ENCODE measurements at regions not wholly inside any gene's neighbourhood (a gene's known extent, or its start where the extent isn't known, plus 50 kb on each side); places are given as distances from the start of the nearest gene placed in this dataset.

DNA sequence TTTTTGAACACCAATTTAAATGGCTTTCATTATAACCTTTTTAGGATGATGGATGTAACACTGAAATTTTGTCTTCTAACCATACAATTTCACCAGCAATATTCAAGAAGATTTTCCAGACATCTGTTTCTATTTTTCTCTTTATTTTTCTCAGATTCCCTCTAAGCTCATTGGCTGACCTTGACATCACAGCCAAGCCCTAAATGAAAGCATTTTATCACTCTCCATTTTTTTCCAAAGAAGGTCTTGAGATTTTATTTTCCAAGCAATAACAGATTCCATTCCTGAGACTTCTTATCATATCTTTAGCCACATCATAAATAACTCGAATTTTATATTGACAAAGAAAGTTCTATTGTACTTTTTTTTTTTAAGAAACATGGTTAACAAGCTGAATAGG is 392.6 kb upstream of the THBS1 start:
- TF ChIP-seq, protein P1, sequence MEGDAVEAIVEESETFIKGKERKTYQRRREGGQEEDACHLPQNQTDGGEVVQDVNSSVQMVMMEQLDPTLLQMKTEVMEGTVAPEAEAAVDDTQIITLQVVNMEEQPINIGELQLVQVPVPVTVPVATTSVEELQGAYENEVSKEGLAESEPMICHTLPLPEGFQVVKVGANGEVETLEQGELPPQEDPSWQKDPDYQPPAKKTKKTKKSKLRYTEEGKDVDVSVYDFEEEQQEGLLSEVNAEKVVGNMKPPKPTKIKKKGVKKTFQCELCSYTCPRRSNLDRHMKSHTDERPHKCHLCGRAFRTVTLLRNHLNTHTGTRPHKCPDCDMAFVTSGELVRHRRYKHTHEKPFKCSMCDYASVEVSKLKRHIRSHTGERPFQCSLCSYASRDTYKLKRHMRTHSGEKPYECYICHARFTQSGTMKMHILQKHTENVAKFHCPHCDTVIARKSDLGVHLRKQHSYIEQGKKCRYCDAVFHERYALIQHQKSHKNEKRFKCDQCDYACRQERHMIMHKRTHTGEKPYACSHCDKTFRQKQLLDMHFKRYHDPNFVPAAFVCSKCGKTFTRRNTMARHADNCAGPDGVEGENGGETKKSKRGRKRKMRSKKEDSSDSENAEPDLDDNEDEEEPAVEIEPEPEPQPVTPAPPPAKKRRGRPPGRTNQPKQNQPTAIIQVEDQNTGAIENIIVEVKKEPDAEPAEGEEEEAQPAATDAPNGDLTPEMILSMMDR (IDR thresholded peaks at IDR 0.05; ENCODE audit: insufficient read depth, low read length, poor library complexity, severe bottlenecking) = no peak
- no peaks in the 10 kb centered on the region for H3K27me3 ChIP-seq (ENCODE audit: control insufficient read depth, insufficient read depth, low read length)

DNA sequence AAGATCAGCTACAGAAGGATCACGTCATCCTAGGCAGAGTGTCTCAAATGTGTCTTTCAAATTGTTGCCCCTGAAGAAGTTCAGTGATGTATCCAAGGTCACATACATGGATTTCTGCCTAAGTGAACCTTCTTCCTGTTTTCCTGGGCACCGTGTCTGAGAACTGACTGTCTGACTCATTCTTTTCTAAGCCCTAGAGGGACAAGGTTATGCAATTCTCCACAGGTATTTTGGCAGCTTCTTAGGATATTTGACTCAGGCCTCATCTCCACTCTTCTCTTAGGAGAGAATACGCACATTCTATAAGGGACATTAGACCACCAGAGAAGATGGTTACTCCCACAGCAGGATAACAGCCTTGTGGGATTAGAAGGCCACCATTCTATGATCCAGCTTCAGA is 391.9 kb upstream of the THBS1 start:
- H3K4me3 ChIP-seq (ENCODE audit: low read depth, low read length) = no peak overlapping the region
- peak; percentile 79 for DNase-seq (ENCODE audit: low read depth)
- no peaks in the 10 kb centered on the region for H3K36me3 ChIP-seq (ENCODE audit: control insufficient read depth, insufficient read depth, low read length)

More for the DNA sequence above, 392.6 kb upstream of the THBS1 start:
- Histone ChIP-seq H3K36me3 (ENCODE audit: control insufficient read depth, insufficient read depth, low read length) (no peaks in the 10 kb centered on the region), H3K4me3 (ENCODE audit: low read depth, low read length) (no peak overlapping the region)
- no peak for DNase-seq (ENCODE audit: low read depth)

DNA sequence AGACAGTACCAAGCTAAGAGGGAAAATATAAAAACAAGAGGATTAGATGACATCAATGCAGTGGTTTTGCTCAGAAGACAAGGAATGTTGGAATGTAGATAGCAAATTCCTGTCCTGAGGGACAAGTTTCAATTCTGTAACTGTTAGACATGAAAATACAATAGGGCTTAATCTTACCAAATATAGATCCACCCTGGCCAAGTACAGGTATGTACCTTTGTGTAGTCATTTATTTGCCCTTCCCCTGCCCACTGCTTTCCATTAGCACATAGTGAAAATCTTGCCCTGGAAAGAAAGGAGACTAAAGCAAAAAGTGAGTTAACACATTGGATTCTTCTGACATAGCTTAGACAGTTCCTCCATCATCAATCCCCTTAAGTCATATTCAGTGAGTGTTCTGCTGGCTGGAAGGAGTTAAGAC is 389.0 kb upstream of the THBS1 start:
- no peaks in the 10 kb centered on the region for H3K27me3 ChIP-seq (ENCODE audit: control insufficient read depth, insufficient read depth, low read length)
- peak; percentile 35 for DNase-seq (ENCODE audit: low read depth)
- TF ChIP-seq, protein P1 (IDR thresholded peaks at IDR 0.05; ENCODE audit: insufficient read depth, low read length, poor library complexity, severe bottlenecking) = no peak
- no peaks in the 10 kb centered on the region for H3K36me3 ChIP-seq (ENCODE audit: control insufficient read depth, insufficient read depth, low read length)
- no peak overlapping the region for H3K4me3 ChIP-seq (ENCODE audit: low read depth, low read length)

More for the DNA sequence above, 391.9 kb upstream of the THBS1 start:
- H3K27me3 ChIP-seq (ENCODE audit: control insufficient read depth, insufficient read depth, low read length) = no peaks in the 10 kb centered on the region
- TF ChIP-seq, protein P1 (IDR thresholded peaks at IDR 0.05; ENCODE audit: insufficient read depth, low read length, poor library complexity, severe bottlenecking) = no peak

DNA sequence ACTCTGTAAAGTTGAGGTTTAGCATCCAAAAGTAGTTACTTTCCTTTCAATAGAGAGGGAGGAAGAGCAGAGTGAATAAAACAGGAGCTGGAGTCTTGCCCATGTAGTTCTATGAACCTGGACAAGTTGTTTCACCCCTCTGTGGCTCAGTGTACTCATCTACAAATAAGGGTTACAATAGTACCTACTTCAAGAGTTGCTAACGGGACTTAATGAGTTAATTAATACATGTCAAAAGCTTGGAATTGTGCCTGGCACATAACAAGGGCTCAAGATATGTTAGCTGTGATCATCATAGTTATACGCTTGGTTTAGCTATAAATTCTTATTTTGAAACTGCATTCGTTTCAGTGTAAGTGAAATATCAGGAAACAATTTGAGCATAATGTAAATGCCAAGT is 388.5 kb upstream of the THBS1 start:
- Histone ChIP-seq H3K36me3 (ENCODE audit: control insufficient read depth, insufficient read depth, low read length) (no peaks in the 10 kb centered on the region), H3K27me3 (ENCODE audit: control insufficient read depth, insufficient read depth, low read length) (no peaks in the 10 kb centered on the region), H3K4me3 (ENCODE audit: low read depth, low read length) (no peak overlapping the region)
- DNase-seq (ENCODE audit: low read depth) = no peak
- TF ChIP-seq, protein P1 (IDR thresholded peaks at IDR 0.05; ENCODE audit: insufficient read depth, low read length, poor library complexity, severe bottlenecking) = no peak

- TF ChIP-seq, protein P1 (IDR thresholded peaks at IDR 0.05; ENCODE audit: insufficient read depth, low read length, poor library complexity, severe bottlenecking) = no peak
- Histone ChIP-seq H3K36me3 (ENCODE audit: control insufficient read depth, insufficient read depth, low read length) (no peaks in the 10 kb centered on the region), H3K27me3 (ENCODE audit: control insufficient read depth, insufficient read depth, low read length) (no peaks in the 10 kb centered on the region), H3K4me3 (ENCODE audit: low read depth, low read length) (no peak overlapping the region)
- DNase-seq (ENCODE audit: low read depth) = no peak
Observed at GRCh38 chr15:39192979-39193560, 387.8 kb upstream of the THBS1 start.

- Histone ChIP-seq H3K36me3 (ENCODE audit: control insufficient read depth, insufficient read depth, low read length) (no peaks in the 10 kb centered on the region), H3K4me3 (ENCODE audit: low read depth, low read length) (no peak overlapping the region), H3K27me3 (ENCODE audit: control insufficient read depth, insufficient read depth, low read length) (no peaks in the 10 kb centered on the region)
- TF ChIP-seq, protein P1 (IDR thresholded peaks at IDR 0.05; ENCODE audit: insufficient read depth, low read length, poor library complexity, severe bottlenecking) = no peak
- DNase-seq (ENCODE audit: low read depth) = no peak
Observed at GRCh38 chr15:39193611-39194010, 387.3 kb upstream of the THBS1 start.

All from kidney epithelial cell (primary cell).